Nucleus accumbens (tissue), 56 donors: ENCODE measurements at regions not wholly inside any gene's neighbourhood (a gene's known extent, or its start where the extent isn't known, plus 50 kb on each side); places are given as distances from the start of the nearest gene placed in this dataset.

ENCODE experiments used
- DNase-seq, 56 donors: peaks; one replicate each; lab custom pipeline; 2025; lab: John Stamatoyannopoulos, UW

- no peak for DNase-seq
These were observed 54.8 kb upstream of the DLG1 start for GRCh38 chr3:197353001-197353866.

DNA sequence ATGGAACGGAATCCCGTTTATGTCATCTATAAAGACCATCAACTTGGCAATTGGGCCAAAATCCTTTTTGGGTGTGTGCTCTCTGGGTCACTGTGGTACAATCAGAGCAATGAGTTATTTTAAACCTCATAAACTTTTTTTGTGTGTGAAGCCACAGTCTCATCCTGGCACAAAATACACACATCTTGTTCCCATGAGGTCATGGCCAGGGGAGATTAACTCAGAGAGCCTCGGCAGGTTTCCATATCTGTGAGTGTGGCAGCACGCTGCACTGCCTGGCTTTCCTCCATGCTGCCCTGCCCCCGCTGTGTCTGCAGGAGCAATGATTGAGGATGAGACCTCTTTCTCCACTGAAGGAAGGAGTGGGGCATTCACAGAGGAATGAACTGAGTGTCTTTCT lies 54.0 kb upstream of the DLG1 start:
- no peak for DNase-seq

- DNase-seq, result no peak
These were observed 52.0 kb upstream of the DLG1 start for GRCh38 chr3:197350446-197350845.

DNA sequence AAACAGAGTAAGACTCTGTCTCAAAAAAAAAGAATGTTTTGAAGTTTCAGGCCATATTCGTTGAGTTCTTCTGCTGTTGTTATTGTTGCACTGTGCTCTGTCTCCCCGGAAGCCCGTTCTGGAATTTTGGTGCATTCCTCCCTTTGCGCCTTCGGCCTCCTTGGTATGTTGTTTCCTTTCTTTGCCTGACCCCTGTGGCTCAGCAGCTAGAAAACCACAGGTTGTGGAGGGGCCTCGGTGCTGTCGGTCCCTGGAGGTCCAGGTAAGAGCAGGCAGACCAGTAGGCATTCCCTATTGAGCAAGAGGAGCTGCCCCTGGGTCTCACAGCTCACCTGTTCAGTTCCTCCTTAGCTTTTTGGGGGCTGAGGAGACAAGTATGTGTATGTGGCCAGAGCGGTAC lies 51.0 kb upstream of the DLG1 start:
- no peak for DNase-seq
